ENCODE measurements at regions not wholly inside any gene's neighbourhood (a gene's known extent, or its start where the extent isn't known, plus 50 kb on each side); places are given as distances from the start of the nearest gene placed in this dataset.

- TF ChIP-seq CTCF (conservative IDR thresholded peaks at IDR 0.05; ENCODE audit: low read depth, low read length) (no peak), EZH2 (IDR thresholded peaks at IDR 0.05; ENCODE audit: borderline replicate concordance, low read depth, low read length, poor library complexity, severe bottlenecking) (no peak)
These were observed 1445.6 kb downstream of the SI start for GRCh38 chr3:163632722-163633121.

Data from A673 (cell line).